ENCODE measurements at regions not wholly inside any gene's neighbourhood (a gene's known extent, or its start where the extent isn't known, plus 50 kb on each side); places are given as distances from the start of the nearest gene placed in this dataset.

DNA sequence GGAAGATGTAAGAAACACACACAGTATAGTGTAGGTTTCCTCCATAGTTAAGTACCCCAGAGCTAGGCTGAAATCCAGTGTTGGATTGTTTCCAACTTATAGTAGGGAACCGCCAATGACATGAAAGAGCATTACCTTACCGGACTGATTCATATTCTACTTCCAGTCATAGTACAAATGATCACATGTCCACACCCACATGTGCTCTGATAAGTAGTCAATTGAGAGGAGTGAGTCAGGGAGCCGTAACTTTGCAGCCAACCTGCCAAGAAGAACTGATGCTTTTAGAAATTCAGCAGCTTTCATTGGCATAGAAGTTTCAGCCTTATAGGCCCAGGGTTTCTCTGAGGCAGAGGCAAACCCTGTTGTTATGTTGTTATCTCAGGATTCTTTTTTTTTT lies 240.6 kb downstream of the ETS1 start:
- no peak overlapping the region for H3K4me3 ChIP-seq
- peaks cover 0 to 7% of the 10 kb centered on the region in 2 donors for H3K4me1 ChIP-seq
- H3K9me3 ChIP-seq: no peaks in the 10 kb centered on the region
- H3K27me3 ChIP-seq: no peaks in the 10 kb centered on the region
- TF ChIP-seq, protein P1, sequence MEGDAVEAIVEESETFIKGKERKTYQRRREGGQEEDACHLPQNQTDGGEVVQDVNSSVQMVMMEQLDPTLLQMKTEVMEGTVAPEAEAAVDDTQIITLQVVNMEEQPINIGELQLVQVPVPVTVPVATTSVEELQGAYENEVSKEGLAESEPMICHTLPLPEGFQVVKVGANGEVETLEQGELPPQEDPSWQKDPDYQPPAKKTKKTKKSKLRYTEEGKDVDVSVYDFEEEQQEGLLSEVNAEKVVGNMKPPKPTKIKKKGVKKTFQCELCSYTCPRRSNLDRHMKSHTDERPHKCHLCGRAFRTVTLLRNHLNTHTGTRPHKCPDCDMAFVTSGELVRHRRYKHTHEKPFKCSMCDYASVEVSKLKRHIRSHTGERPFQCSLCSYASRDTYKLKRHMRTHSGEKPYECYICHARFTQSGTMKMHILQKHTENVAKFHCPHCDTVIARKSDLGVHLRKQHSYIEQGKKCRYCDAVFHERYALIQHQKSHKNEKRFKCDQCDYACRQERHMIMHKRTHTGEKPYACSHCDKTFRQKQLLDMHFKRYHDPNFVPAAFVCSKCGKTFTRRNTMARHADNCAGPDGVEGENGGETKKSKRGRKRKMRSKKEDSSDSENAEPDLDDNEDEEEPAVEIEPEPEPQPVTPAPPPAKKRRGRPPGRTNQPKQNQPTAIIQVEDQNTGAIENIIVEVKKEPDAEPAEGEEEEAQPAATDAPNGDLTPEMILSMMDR (IDR thresholded peaks at IDR 0.05): no peak
- H3K27ac ChIP-seq: no peak overlapping the region
- no peak for DNase-seq (ENCODE audit: low spot score)
- H3K36me3 ChIP-seq: no peaks in the 10 kb centered on the region

DNA sequence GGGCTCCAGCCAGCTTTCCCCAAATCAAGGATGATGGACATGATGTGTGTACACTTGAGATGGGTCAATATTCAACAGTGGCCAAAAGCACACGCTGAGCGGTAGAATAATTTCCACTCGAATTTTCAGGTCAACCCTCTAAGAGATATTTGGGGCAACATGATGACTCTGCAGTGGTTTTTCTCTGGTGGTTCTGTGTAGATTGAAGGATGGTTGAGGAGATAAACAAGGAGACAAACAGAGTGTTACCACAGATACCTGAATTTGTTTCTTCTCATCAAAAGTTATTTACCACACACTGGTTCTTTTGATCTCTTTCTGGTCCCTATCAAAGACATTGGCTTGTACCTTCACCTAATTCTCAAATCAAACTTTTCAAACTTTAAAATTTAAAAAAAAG lies 242.0 kb downstream of the ETS1 start:
- peaks cover 0 to 17% of the 10 kb centered on the region in 2 donors for H3K4me1 ChIP-seq
- H3K27ac ChIP-seq: no peak overlapping the region
- H3K9me3 ChIP-seq: no peaks in the 10 kb centered on the region
- H3K27me3 ChIP-seq: no peaks in the 10 kb centered on the region
- H3K36me3 ChIP-seq: no peaks in the 10 kb centered on the region
- no peak for DNase-seq (ENCODE audit: low spot score)
- H3K4me3 ChIP-seq: no peak overlapping the region
- TF ChIP-seq, protein P1 (IDR thresholded peaks at IDR 0.05): no peak

DNA sequence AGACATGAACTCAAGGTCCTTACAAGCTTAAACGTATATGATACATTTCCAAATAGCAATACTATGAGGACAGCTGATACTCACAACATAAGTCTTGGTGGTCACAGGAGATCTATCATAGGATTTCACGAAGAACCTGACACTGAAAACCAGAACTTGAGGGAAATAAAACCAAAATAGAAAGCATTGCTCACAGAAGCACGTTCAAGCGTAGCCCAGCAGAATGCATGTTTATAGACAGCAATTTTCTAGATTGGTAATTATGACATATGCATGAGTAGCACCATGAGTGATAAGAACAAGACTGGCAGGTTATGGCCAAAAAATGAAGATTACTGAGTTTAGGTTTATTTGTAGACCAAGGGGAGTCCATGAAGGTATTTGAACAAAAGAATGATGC lies 243.5 kb downstream of the ETS1 start:
- no peaks in the 10 kb centered on the region for H3K9me3 ChIP-seq
- TF ChIP-seq, protein P1 (IDR thresholded peaks at IDR 0.05): no peak
- no peaks in the 10 kb centered on the region for H3K36me3 ChIP-seq
- no peak overlapping the region for H3K4me3 ChIP-seq
- DNase-seq (ENCODE audit: low spot score): no peak
- H3K27me3 ChIP-seq: no peaks in the 10 kb centered on the region
- peaks cover 0 to 17% of the 10 kb centered on the region in 2 donors for H3K4me1 ChIP-seq
- peak overlapping the region in 1 of 2 donors; percentile 43 for H3K27ac ChIP-seq

DNA sequence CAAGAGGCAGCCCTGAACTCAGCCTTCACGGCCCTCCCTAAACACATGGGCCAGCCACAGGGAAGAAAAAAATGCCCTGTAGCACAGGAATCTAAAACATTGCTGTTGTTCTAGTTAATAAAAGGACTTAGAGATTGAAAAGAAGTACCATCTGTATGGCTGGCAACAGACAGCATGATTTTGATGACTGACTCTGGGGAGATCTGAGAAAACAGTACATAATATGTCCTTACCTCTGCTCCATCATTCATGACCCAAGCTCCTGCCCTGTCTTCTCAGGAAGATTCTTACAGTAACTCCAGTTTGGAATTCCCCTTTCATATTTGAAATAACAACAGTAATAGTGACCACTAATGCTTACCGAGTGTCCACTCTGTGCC lies 244.2 kb downstream of the ETS1 start:
- Histone ChIP-seq H3K27ac (peak overlapping the region; percentile 22 to 43), H3K9me3 (no peaks in the 10 kb centered on the region), H3K4me3 (no peak overlapping the region), H3K27me3 (no peaks in the 10 kb centered on the region), H3K4me1 (peaks cover 0 to 17% of the 10 kb centered on the region in 2 donors), H3K36me3 (no peaks in the 10 kb centered on the region)
- TF ChIP-seq, protein P1 (IDR thresholded peaks at IDR 0.05): no peak
- no peak for DNase-seq (ENCODE audit: low spot score)

DNA sequence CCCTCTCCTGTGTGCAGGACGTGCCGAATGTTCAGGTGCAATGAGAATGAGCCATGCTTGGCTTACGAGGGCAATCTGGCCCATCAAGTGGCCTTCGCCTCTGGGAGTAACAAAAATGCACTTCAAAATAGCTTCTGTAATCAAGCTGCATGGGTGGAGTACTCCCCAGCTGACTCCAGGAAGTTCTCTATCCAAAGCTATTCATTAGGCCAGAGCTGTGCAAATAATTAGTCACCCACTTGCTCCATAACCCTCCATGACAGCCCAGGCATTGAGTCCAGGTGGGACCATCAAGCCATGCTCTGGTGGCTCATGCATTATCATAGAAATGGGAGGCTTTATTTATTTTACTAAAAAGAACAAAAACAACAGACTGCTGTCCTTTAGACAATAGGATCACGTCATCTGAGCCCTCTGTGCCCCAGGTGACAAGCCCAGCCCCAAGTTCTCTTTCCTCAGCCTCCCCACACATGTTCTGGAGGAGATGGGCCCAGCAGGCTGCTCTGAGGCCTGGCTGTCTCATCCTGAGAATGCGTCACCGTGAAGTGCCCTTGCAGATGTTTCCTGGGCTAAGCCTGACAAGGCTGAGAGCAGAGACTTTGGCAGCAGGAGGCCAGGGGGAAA lies 244.7 kb downstream of the ETS1 start:
- Histone ChIP-seq H3K36me3 (no peaks in the 10 kb centered on the region), H3K4me3 (no peak overlapping the region), H3K27me3 (no peaks in the 10 kb centered on the region), H3K27ac (peak overlapping the region; percentile 22 to 51), H3K9me3 (no peaks in the 10 kb centered on the region), H3K4me1 (peaks cover 0 to 17% of the 10 kb centered on the region in 2 donors)
- peak; percentile 66 for DNase-seq (ENCODE audit: low spot score)
- TF ChIP-seq, protein P1 (IDR thresholded peaks at IDR 0.05): no peak

Data from right atrium auricular region (tissue), 2 donors.